ENCODE measurements at regions not wholly inside any gene's neighbourhood (a gene's known extent, or its start where the extent isn't known, plus 50 kb on each side); places are given as distances from the start of the nearest gene placed in this dataset.
"Not testable (repeated sequence)": the region's sequence is repeated elsewhere in the genome, so short reads cannot be mapped to it uniquely, and the experiment has no call there.

- 82 to 89% methylated on average over 4 of the region's 4 CpGs for WGBS, 2 donors
Measured at GRCh38 chr18:46239998-46240397, 135.8 kb downstream of the HAUS1 start.

GRCh38 chr18:46241393-46241792 is 137.2 kb downstream of the HAUS1 start:
- not testable (repeated sequence) for H3K4me1 ChIP-seq; H3K4me3 ChIP-seq; H3K9me3 ChIP-seq; H3K36me3 ChIP-seq; DNase-seq (ENCODE audit: low spot score in 2 of 2); H3K27ac ChIP-seq; H3K27me3 ChIP-seq
- WGBS, 2 donors = 82 to 90% methylated on average over 7 of the region's 7 CpGs

More at GRCh38 chr18:46239998-46240397, 135.8 kb downstream of the HAUS1 start:
- TF ChIP-seq POLR2A (IDR thresholded peaks at IDR 0.05) = no peak
- TF ChIP-seq, protein P1, sequence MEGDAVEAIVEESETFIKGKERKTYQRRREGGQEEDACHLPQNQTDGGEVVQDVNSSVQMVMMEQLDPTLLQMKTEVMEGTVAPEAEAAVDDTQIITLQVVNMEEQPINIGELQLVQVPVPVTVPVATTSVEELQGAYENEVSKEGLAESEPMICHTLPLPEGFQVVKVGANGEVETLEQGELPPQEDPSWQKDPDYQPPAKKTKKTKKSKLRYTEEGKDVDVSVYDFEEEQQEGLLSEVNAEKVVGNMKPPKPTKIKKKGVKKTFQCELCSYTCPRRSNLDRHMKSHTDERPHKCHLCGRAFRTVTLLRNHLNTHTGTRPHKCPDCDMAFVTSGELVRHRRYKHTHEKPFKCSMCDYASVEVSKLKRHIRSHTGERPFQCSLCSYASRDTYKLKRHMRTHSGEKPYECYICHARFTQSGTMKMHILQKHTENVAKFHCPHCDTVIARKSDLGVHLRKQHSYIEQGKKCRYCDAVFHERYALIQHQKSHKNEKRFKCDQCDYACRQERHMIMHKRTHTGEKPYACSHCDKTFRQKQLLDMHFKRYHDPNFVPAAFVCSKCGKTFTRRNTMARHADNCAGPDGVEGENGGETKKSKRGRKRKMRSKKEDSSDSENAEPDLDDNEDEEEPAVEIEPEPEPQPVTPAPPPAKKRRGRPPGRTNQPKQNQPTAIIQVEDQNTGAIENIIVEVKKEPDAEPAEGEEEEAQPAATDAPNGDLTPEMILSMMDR (IDR thresholded peaks at IDR 0.05) = no peak
- no peak for TF ChIP-seq EP300 (IDR thresholded peaks at IDR 0.05)
- Histone ChIP-seq H3K4me3 (no peak overlapping the region), H3K27me3 (no peaks in the 10 kb centered on the region), H3K4me1 (peaks cover 0 to 5% (median 0%) of the 10 kb centered on the region in 4 donors), H3K27ac (no peak overlapping the region), H3K9me3 (no peaks in the 10 kb centered on the region), H3K36me3 (no peaks in the 10 kb centered on the region)
- DNase-seq (ENCODE audit: low spot score in 2 of 2) = no peak

DNA sequence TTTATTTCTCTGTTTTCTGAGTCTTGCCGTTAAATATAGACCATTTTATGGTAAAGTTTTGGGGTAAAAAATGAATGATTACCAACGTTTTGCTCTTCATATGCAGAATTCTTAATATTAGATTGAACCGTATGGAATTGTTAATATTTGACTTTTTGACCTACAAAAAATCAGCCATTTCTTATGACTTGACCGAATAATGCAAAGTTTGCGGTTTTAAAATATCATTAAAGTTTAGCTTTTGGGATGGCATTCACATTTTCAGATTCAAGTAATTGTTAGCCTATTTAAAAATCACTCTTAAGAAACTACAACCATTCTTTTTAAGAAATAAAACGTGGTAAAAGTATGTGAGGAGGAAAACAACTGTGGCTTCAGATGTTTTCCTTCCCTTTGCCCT is 138.0 kb downstream of the HAUS1 start:
- TF ChIP-seq, protein P1 (IDR thresholded peaks at IDR 0.05) = no peak
- TF ChIP-seq EP300 (IDR thresholded peaks at IDR 0.05) = no peak
- no peak for TF ChIP-seq POLR2A (IDR thresholded peaks at IDR 0.05)
- no peak for DNase-seq (ENCODE audit: low spot score in 2 of 2)
- Histone ChIP-seq H3K4me1 (peaks cover 0 to 5% (median 0%) of the 10 kb centered on the region in 4 donors), H3K36me3 (no peaks in the 10 kb centered on the region), H3K4me3 (no peak overlapping the region), H3K9me3 (no peaks in the 10 kb centered on the region), H3K27ac (no peak overlapping the region), H3K27me3 (no peaks in the 10 kb centered on the region)
- WGBS, 2 donors = 91 to 93% methylated on average over 6 of the region's 6 CpGs

DNA sequence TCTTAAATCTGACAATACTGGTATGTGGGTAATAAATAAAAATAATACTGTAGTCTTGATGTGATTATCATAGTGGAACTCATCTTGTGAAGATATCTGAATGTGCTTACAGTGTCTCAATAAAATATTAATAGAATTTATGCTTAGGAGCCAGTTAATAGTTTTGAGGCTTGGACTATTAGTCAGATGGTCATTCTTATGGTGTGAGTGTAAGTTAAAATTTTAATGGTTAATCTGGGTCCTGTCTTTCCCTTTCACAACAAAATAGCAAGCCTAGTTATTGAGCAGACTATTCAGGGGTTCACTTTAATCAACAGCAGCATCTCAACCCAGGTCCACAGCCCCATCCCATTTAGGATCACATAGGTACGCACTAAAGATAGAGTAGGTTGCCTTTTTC is 138.9 kb downstream of the HAUS1 start:
- TF ChIP-seq, protein P1 (IDR thresholded peaks at IDR 0.05) = no peak
- Histone ChIP-seq H3K27me3 (no peaks in the 10 kb centered on the region), H3K4me1 (peaks cover 0 to 2% (median 0%) of the 10 kb centered on the region in 4 donors), H3K36me3 (no peaks in the 10 kb centered on the region), H3K4me3 (no peak overlapping the region), H3K27ac (no peak overlapping the region), H3K9me3 (no peaks in the 10 kb centered on the region)
- 0 to 55% methylated on average over 1 of the region's 1 CpG for WGBS, 2 donors
- DNase-seq (ENCODE audit: low spot score in 2 of 2) = no peak

DNA sequence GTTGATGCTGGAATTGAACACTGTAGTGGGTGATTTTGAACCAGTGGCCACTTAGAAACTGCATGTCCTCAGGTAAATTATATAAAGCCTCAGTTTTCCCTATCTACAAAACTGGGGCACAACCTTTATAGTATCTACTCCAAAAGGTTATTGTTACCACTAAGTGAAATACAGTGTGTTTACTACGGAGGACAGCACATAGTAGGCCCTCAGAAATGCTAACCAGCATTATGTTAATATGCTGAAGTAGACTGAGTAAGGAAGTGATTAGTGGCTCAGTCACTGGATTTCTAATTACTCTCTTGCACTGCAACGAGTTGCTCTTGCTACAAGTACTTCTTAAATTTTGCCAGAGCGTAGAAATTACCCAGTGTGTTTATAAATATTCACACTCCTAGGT is 139.5 kb downstream of the HAUS1 start:
- Histone ChIP-seq H3K4me3 (no peak overlapping the region), H3K27ac (no peak overlapping the region), H3K36me3 (peaks cover 0 to 4% (median 0%) of the 10 kb centered on the region in 3 donors), H3K9me3 (no peaks in the 10 kb centered on the region), H3K4me1 (peaks cover 0 to under 1% (median 0%) of the 10 kb centered on the region in 4 donors), H3K27me3 (no peaks in the 10 kb centered on the region)
- TF ChIP-seq, protein P1 (IDR thresholded peaks at IDR 0.05) = no peak
- TF ChIP-seq EP300 (IDR thresholded peaks at IDR 0.05) (no peak), POLR2A (IDR thresholded peaks at IDR 0.05) (no peak)
- WGBS, 2 donors = 90 to 93% methylated on average over 3 of the region's 3 CpGs
- DNase-seq (ENCODE audit: low spot score in 2 of 2) = no peak

GRCh38 chr18:46246101-46246500 is 141.9 kb downstream of the HAUS1 start:
- H3K36me3 ChIP-seq = peaks cover 0 to 7% (median 0%) of the 10 kb centered on the region in 3 donors
- DNase-seq (ENCODE audit: low spot score in 2 of 2) = no peak
- 90 to 98% methylated on average over 2 of the region's 2 CpGs for WGBS, 2 donors
- no peaks in the 10 kb centered on the region for H3K9me3 ChIP-seq
- no peak overlapping the region for H3K27ac ChIP-seq
- no peaks in the 10 kb centered on the region for H3K27me3 ChIP-seq
- no peak overlapping the region for H3K4me3 ChIP-seq
- TF ChIP-seq POLR2A (IDR thresholded peaks at IDR 0.05) = no peak
- TF ChIP-seq, protein P1 (IDR thresholded peaks at IDR 0.05) = no peak
- no peak for TF ChIP-seq EP300 (IDR thresholded peaks at IDR 0.05)
- peaks cover 0 to 23% (median 5%) of the 10 kb centered on the region in 4 donors for H3K4me1 ChIP-seq

Measured in tibial nerve (tissue), 4 donors.